ENCODE measurements at regions not wholly inside any gene's neighbourhood (a gene's known extent, or its start where the extent isn't known, plus 50 kb on each side); places are given as distances from the start of the nearest gene placed in this dataset.
A peak's percentile ranks its signal among the peaks of the same experiment; 100 is the strongest.

- no peak for DNase-seq
Observed at GRCh38 chr14:31944256-31945073, 132.6 kb upstream of the ARHGAP5 start.

- peak; percentile 12 for DNase-seq
Observed at GRCh38 chr14:31945074-31945613, 132.0 kb upstream of the ARHGAP5 start.

- no peak for DNase-seq
Observed at GRCh38 chr14:31945701-31946100, 131.4 kb upstream of the ARHGAP5 start.

GRCh38 chr14:31947076-31947475, 130.0 kb upstream of the ARHGAP5 start:
- DNase-seq = no peak

- DNase-seq = no peak
Observed at GRCh38 chr14:31947680-31948595, 129.2 kb upstream of the ARHGAP5 start.

GRCh38 chr14:31949709-31950108, 127.4 kb upstream of the ARHGAP5 start:
- DNase-seq = no peak

GRCh38 chr14:31950331-31950730, 126.8 kb upstream of the ARHGAP5 start:
- no peak for DNase-seq

- no peak for DNase-seq
Observed at GRCh38 chr14:31950764-31951637, 126.1 kb upstream of the ARHGAP5 start.

- DNase-seq = no peak
Observed at GRCh38 chr14:31951638-31951964, 125.5 kb upstream of the ARHGAP5 start.

GRCh38 chr14:31952573-31952972, 124.5 kb upstream of the ARHGAP5 start:
- no peak for DNase-seq

GRCh38 chr14:31953210-31953609, 123.9 kb upstream of the ARHGAP5 start:
- DNase-seq = no peak

- no peak for DNase-seq
Observed at GRCh38 chr14:31954991-31955390, 122.1 kb upstream of the ARHGAP5 start.

GRCh38 chr14:31955936-31956579, 121.0 kb upstream of the ARHGAP5 start:
- DNase-seq = no peak

GRCh38 chr14:31957565-31957964, 119.5 kb upstream of the ARHGAP5 start:
- DNase-seq = no peak

- DNase-seq = no peak
Observed at GRCh38 chr14:31960039-31960438, 117.1 kb upstream of the ARHGAP5 start.

- DNase-seq = no peak
Observed at GRCh38 chr14:31961896-31962295, 115.2 kb upstream of the ARHGAP5 start.

GRCh38 chr14:31962920-31963319, 114.2 kb upstream of the ARHGAP5 start:
- no peak for DNase-seq

GRCh38 chr14:31963587-31963986, 113.5 kb upstream of the ARHGAP5 start:
- no peak for DNase-seq

GRCh38 chr14:31964490-31964889, 112.6 kb upstream of the ARHGAP5 start:
- DNase-seq = no peak

- no peak for DNase-seq
Observed at GRCh38 chr14:31965071-31965734, 111.9 kb upstream of the ARHGAP5 start.

GRCh38 chr14:31965735-31966598, 111.1 kb upstream of the ARHGAP5 start:
- DNase-seq = no peak
